Lower leg skin (tissue), 3 donors: ENCODE measurements at regions not wholly inside any gene's neighbourhood (a gene's known extent, or its start where the extent isn't known, plus 50 kb on each side); places are given as distances from the start of the nearest gene placed in this dataset.

Experiments
- CTCF ChIP-seq, 3 donors: fragments of 450-650 bp; IDR thresholded peaks; one replicate each; pipeline ENCODE4 v1.5.1; 2016; ENCODE audit warnings: antibody characterized with exemption in 3 of 3, mild to moderate bottlenecking in 3 of 3, moderate library complexity in 2 of 3
- POLR2A ChIP-seq, 2 donors: fragments of 450-650 bp; IDR thresholded peaks; one replicate each; pipeline ENCODE4 v1.6.1; 2016 to 2017; ENCODE audit warnings: antibody characterized with exemption in 2 of 2, mild to moderate bottlenecking in 1 of 2, moderate library complexity in 1 of 2

GRCh38 chr4:145293658-145294057 is 113.3 kb upstream of the OTUD4 start:
- no peak for TF ChIP-seq POLR2A (IDR thresholded peaks at IDR 0.05)
- TF ChIP-seq CTCF (IDR thresholded peaks at IDR 0.05), result no peak
